HCT116 (cell line): ENCODE measurements at regions not wholly inside any gene's neighbourhood (a gene's known extent, or its start where the extent isn't known, plus 50 kb on each side); places are given as distances from the start of the nearest gene placed in this dataset.

ENCODE experiments used
- CBX3 ChIP-seq: IDR thresholded peaks from 2 replicates; pipeline ENCODE4 v1.6.1; 2012; ENCODE audit warnings: low read depth
- EZH2phosphoT487 ChIP-seq: fragments of 200-600 bp; IDR thresholded peaks from 2 replicates; pipeline ENCODE4 v1.6.1; 2018; ENCODE audit warnings: antibody characterized with exemption, borderline replicate concordance
- FOSL1 ChIP-seq: IDR thresholded peaks from 2 replicates; pipeline ENCODE4 v1.6.1; 2012; ENCODE audit warnings: low read depth
- POLR2A ChIP-seq: IDR thresholded peaks from 2 replicates; pipeline ENCODE4 v1.7.0; 2011; ENCODE audit warnings: borderline replicate concordance; ENCODE audit not compliant: insufficient read depth, insufficient read length; ENCODE audit errors: extremely low read depth
- POLR2AphosphoS5 ChIP-seq: IDR thresholded peaks from 2 replicates; pipeline ENCODE4 v1.6.1; 2011; ENCODE audit warnings: mild to moderate bottlenecking, low read depth, low read length, moderate library complexity
- SRF ChIP-seq: IDR thresholded peaks from 2 replicates; pipeline ENCODE4 v1.6.1; 2012; ENCODE audit warnings: low read depth
- TCF7L2 ChIP-seq: IDR thresholded peaks from 2 replicates; pipeline ENCODE4 v1.7.0; 2011; ENCODE audit warnings: borderline replicate concordance, inconsistent platforms; ENCODE audit not compliant: insufficient read depth, insufficient read length; ENCODE audit errors: extremely low read depth
- YY1 ChIP-seq: IDR thresholded peaks from 2 replicates; pipeline ENCODE4 v1.6.1; 2011; ENCODE audit warnings: low read length, low read depth, moderate library complexity, mild to moderate bottlenecking; ENCODE audit not compliant: insufficient replicate concordance; ENCODE audit errors: extremely low read depth
- ZFX ChIP-seq: fragments of 450-650 bp; IDR thresholded peaks from 2 replicates; pipeline ENCODE4 v1.6.1; 2017
- ZNF274 ChIP-seq: fragments of 200-500 bp; sonication (Bioruptor generic); IDR thresholded peaks from 2 replicates; pipeline ENCODE4 v1.6.1; 2014; ENCODE audit warnings: mild to moderate bottlenecking, low read depth, low read length, inconsistent platforms
- TF ChIP-seq, protein P1 (sequence below), 3 experiments: fragments of 200-600 bp in 1 of 3; sonication (generic) in 1 of 3; IDR thresholded peaks in 2 of 3; conservative IDR thresholded peaks in 1 of 3; 2 replicates each; pipeline ENCODE4 v1.5.1; 2012 to 2017; ENCODE audit warnings: low read depth in 2 of 3, low read length in 2 of 3, antibody characterized with exemption in 1 of 3, borderline replicate concordance in 1 of 3, control low read depth in 1 of 3, mild to moderate bottlenecking in 1 of 3, mixed read lengths in 1 of 3, mixed run types in 1 of 3, moderate library complexity in 1 of 3; ENCODE audit not compliant: insufficient read depth in 1 of 3
- TF ChIP-seq, protein P2 (sequence below): IDR thresholded peaks from 2 replicates; pipeline ENCODE4 v1.6.1; 2012

- TF ChIP-seq POLR2A = no peak
- TF ChIP-seq, protein P1, sequence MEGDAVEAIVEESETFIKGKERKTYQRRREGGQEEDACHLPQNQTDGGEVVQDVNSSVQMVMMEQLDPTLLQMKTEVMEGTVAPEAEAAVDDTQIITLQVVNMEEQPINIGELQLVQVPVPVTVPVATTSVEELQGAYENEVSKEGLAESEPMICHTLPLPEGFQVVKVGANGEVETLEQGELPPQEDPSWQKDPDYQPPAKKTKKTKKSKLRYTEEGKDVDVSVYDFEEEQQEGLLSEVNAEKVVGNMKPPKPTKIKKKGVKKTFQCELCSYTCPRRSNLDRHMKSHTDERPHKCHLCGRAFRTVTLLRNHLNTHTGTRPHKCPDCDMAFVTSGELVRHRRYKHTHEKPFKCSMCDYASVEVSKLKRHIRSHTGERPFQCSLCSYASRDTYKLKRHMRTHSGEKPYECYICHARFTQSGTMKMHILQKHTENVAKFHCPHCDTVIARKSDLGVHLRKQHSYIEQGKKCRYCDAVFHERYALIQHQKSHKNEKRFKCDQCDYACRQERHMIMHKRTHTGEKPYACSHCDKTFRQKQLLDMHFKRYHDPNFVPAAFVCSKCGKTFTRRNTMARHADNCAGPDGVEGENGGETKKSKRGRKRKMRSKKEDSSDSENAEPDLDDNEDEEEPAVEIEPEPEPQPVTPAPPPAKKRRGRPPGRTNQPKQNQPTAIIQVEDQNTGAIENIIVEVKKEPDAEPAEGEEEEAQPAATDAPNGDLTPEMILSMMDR (IDR thresholded peaks at IDR 0.05 in 2 of 3, conservative IDR thresholded peaks at IDR 0.05 in 1 of 3; ENCODE audit: borderline replicate concordance in 1 of 3, insufficient read depth in 1 of 3, low read depth in 2 of 3, low read length in 2 of 3) = no peak
- no peak for TF ChIP-seq FOSL1
- TF ChIP-seq EZH2phosphoT487 = no peak
- no peak for TF ChIP-seq SRF
- TF ChIP-seq TCF7L2 = no peak
- TF ChIP-seq ZFX = no peak
- no peak for TF ChIP-seq YY1
- no peak for TF ChIP-seq CBX3
- no peak for TF ChIP-seq ZNF274
- TF ChIP-seq POLR2AphosphoS5 = no peak
- TF ChIP-seq, protein P2, sequence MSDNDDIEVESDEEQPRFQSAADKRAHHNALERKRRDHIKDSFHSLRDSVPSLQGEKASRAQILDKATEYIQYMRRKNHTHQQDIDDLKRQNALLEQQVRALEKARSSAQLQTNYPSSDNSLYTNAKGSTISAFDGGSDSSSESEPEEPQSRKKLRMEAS = no peak
Observed at GRCh38 chr5:128815201-128815600, 150.1 kb upstream of the SLC27A6 start.
